C4-2B (cell line): ENCODE measurements at regions not wholly inside any gene's neighbourhood (a gene's known extent, or its start where the extent isn't known, plus 50 kb on each side); places are given as distances from the start of the nearest gene placed in this dataset.
"Not testable (repeated sequence)": the region's sequence is repeated elsewhere in the genome, so short reads cannot be mapped to it uniquely, and the experiment has no call there.

Source experiments
- H3K27ac ChIP-seq: fragments of 450-650 bp; 2 replicates; pipeline ENCODE4 v1.5.1; 2017
- CTCF ChIP-seq: fragments of 450-650 bp; conservative IDR thresholded peaks from 2 replicates; pipeline ENCODE4 v1.5.1; 2017; ENCODE audit warnings: mild to moderate bottlenecking
- ZFX ChIP-seq: fragments of 450-650 bp; IDR thresholded peaks from 2 replicates; pipeline ENCODE4 v1.6.1; 2017

- no peak for TF ChIP-seq ZFX
- no peak for TF ChIP-seq CTCF
- no peak overlapping the region for H3K27ac ChIP-seq
Measured at GRCh38 chr10:78231327-78231726, 197.7 kb downstream of the RPS24 start.

GRCh38 chr10:78231939-78232338, 198.3 kb downstream of the RPS24 start:
- H3K27ac ChIP-seq, result no peak overlapping the region
- TF ChIP-seq ZFX, result no peak
- TF ChIP-seq CTCF, result peak; percentile 43

GRCh38 chr10:78236416-78237015, 202.9 kb downstream of the RPS24 start:
- no peak for TF ChIP-seq ZFX
- no peak for TF ChIP-seq CTCF
- H3K27ac ChIP-seq, result no peak overlapping the region

- not testable (repeated sequence) for H3K27ac ChIP-seq
Measured at GRCh38 chr10:78237951-78238350, 204.3 kb downstream of the RPS24 start.

- no peak for TF ChIP-seq CTCF
- no peak for TF ChIP-seq ZFX
- H3K27ac ChIP-seq, result no peak overlapping the region
Measured at GRCh38 chr10:78247266-78247665, 213.6 kb downstream of the RPS24 start.

- TF ChIP-seq CTCF, result no peak
- no peak for TF ChIP-seq ZFX
- no peak overlapping the region for H3K27ac ChIP-seq
Measured at GRCh38 chr10:78247821-78248220, 214.2 kb downstream of the RPS24 start.

GRCh38 chr10:78248651-78249464, 215.2 kb downstream of the RPS24 start:
- no peak for TF ChIP-seq CTCF
- TF ChIP-seq ZFX, result no peak
- no peak overlapping the region for H3K27ac ChIP-seq

- no peak overlapping the region for H3K27ac ChIP-seq
- TF ChIP-seq CTCF (no peak), ZFX (no peak)
Measured at GRCh38 chr10:78249690-78250089, 216.0 kb downstream of the RPS24 start.
